GM12892 (cell line): ENCODE measurements at regions not wholly inside any gene's neighbourhood (a gene's known extent, or its start where the extent isn't known, plus 50 kb on each side); places are given as distances from the start of the nearest gene placed in this dataset.

Source experiments
- POLR2A ChIP-seq: IDR thresholded peaks from 2 replicates; pipeline ENCODE4 v1.6.1; 2011; ENCODE audit warnings: low read depth, low read length, control low read depth
- POLR2AphosphoS5 ChIP-seq: IDR thresholded peaks from 2 replicates; pipeline ENCODE4 v1.6.1; 2011; ENCODE audit warnings: low read depth, low read length, control low read depth

DNA sequence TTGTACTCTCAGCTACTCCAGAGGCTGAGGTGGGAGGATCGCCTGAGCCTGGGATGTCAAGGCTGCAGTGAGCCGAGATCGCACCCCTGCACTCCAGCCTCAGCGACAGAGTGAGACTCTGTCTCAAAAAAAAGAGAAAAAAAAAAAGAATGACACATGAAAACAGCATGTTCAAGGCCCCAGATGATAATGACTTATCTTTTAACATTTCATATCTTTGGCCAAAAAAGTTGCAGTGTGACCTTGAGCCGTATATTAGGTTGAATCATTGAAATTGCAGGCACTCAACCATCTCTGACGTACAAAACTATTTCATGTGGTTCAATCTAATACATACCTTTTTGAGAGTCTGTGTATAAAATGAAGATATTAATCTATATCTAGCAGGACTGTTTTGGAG, 79.1 kb upstream of the CPEB4 start:
- TF ChIP-seq POLR2AphosphoS5 (no peak), POLR2A (no peak)
